SH-SY5Y (cell line): ENCODE measurements at regions not wholly inside any gene's neighbourhood (a gene's known extent, or its start where the extent isn't known, plus 50 kb on each side); places are given as distances from the start of the nearest gene placed in this dataset.

Source experiments
- GATA2 ChIP-seq: IDR thresholded peaks from 2 replicates; pipeline ENCODE4 v1.6.1; 2011; ENCODE audit warnings: mild to moderate bottlenecking, low read depth, low read length
- GATA3 ChIP-seq: IDR thresholded peaks from 2 replicates; pipeline ENCODE4 v1.6.1; 2011; ENCODE audit warnings: low read depth, mild to moderate bottlenecking, low read length, moderate library complexity

DNA sequence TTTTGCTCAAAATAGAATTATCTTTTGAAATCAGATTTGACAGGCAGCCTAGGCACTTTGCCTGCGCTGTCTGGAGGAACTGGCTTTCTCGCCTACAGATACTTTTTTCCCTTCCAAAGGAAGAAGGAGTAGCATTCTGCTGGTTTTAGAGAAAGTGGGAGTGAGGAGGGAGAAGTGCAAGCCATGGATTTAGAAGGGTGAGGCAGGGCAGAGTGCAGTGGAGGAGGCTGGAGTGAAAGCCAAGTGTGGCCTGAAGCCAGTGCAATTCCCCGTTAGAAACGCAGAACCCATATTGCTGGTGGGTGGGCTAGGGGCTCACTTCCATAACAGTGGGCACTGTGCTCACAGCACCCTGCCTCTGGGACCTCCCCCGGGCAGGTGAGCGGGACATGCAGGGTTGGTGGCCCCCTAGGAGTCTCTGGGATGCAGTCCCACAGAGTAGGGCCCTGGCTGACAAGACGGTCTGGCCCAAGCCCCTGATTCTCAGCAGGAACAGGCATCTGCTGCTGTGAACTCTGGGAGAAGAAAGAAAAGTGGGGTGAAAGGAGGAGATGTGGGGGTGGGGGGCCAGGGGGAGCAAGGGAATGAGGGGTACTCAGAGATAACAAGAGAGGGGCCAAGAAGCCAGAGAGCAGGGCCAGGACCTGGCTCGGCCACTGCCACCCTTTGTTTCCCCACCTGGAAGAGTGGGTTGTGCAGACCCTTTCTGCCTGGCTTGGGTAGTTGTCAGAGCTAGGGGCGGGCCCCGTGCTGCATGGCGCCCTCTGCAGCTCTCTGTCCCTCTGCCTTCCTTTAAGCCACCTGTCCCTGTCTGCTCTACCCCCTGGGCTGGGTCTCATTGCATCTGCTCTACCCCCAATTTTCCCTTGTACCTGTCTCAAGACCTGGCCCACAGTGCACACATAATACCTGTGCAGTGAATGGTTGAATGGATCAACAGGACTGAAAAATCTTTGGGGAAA, 273.5 kb upstream of the HS6ST1 start:
- no peak for TF ChIP-seq GATA2
- no peak for TF ChIP-seq GATA3
